ENCODE measurements at regions not wholly inside any gene's neighbourhood (a gene's known extent, or its start where the extent isn't known, plus 50 kb on each side); places are given as distances from the start of the nearest gene placed in this dataset.

GRCh38 chr13:64912141-64912540 is 2318.0 kb downstream of the PCDH9 start:
- no peak for TF ChIP-seq EZH2 (IDR thresholded peaks at IDR 0.05)
- no peak for TF ChIP-seq POLR2AphosphoS5 (IDR thresholded peaks at IDR 0.05; ENCODE audit: borderline replicate concordance, low read depth, low read length)
- no peak for TF ChIP-seq FOXP2 (optimal IDR thresholded peaks at IDR 0.05; ENCODE audit: control extremely low read depth, extremely low read length, insufficient read depth)
